ENCODE measurements at regions not wholly inside any gene's neighbourhood (a gene's known extent, or its start where the extent isn't known, plus 50 kb on each side); places are given as distances from the start of the nearest gene placed in this dataset.

- intact Hi-C loops (cut with micrococcal nuclease; ENCODE audit: unreplicated experiment): no loop called here
- Histone ChIP-seq H3K4me3 (ENCODE audit: low read depth, low read length, poor library complexity, severe bottlenecking) (no peak overlapping the region), H3K36me3 (ENCODE audit: insufficient read depth, low read length, poor library complexity, severe bottlenecking) (no peaks in the 10 kb centered on the region), H3K27me3 (replicated peaks; ENCODE audit: insufficient read depth, low read depth, low read length, poor library complexity) (no peaks in the 10 kb centered on the region), H3K9me3 (ENCODE audit: low read depth, low read length, poor library complexity, severe bottlenecking) (no peaks in the 10 kb centered on the region), H3K4me1 (ENCODE audit: insufficient read depth, low read length, poor library complexity, severe bottlenecking) (no peaks in the 10 kb centered on the region), H3K27ac (ENCODE audit: low read depth, low read length, poor library complexity, severe bottlenecking) (no peak overlapping the region)
- DNase-seq (ENCODE audit: low spot score): no peak
- POLR2A ChIA-PET (ENCODE audit: low non-redundant PET): no interaction called here
- no peak for TF ChIP-seq CTCF (conservative IDR thresholded peaks at IDR 0.05; ENCODE audit: low read depth, low read length)
- no peak for TF ChIP-seq EZH2 (IDR thresholded peaks at IDR 0.05; ENCODE audit: borderline replicate concordance, low read depth, low read length, poor library complexity, severe bottlenecking)
- CTCF ChIA-PET: no interaction called here
- BruUV-seq (replicated peaks): no TSS peak
These were observed 170.9 kb upstream of the CDK1 start for GRCh38 chr10:60607372-60607771.

GRCh38 chr10:60606343-60607080, 171.8 kb upstream of the CDK1 start:
- TF ChIP-seq EZH2 (IDR thresholded peaks at IDR 0.05; ENCODE audit: borderline replicate concordance, low read depth, low read length, poor library complexity, severe bottlenecking) (no peak), CTCF (conservative IDR thresholded peaks at IDR 0.05; ENCODE audit: low read depth, low read length) (no peak)
- ChIA-PET CTCF (no interaction called here), POLR2A (ENCODE audit: low non-redundant PET) (interaction anchor here (0.6 kb wide), 1 partner anchor 1294 kb away, joined by 3 read pairs; no protein-coding TSS in a partner anchor)
- Histone ChIP-seq H3K4me3 (ENCODE audit: low read depth, low read length, poor library complexity, severe bottlenecking) (no peak overlapping the region), H3K9me3 (ENCODE audit: low read depth, low read length, poor library complexity, severe bottlenecking) (no peaks in the 10 kb centered on the region), H3K27ac (ENCODE audit: low read depth, low read length, poor library complexity, severe bottlenecking) (no peak overlapping the region), H3K36me3 (ENCODE audit: insufficient read depth, low read length, poor library complexity, severe bottlenecking) (no peaks in the 10 kb centered on the region), H3K27me3 (replicated peaks; ENCODE audit: insufficient read depth, low read depth, low read length, poor library complexity) (no peaks in the 10 kb centered on the region), H3K4me1 (ENCODE audit: insufficient read depth, low read length, poor library complexity, severe bottlenecking) (no peaks in the 10 kb centered on the region)
- BruUV-seq (replicated peaks): no TSS peak
- DNase-seq (ENCODE audit: low spot score): peak; percentile 12
- intact Hi-C loops (cut with micrococcal nuclease; ENCODE audit: unreplicated experiment): no loop called here

- BruUV-seq (replicated peaks): no TSS peak
- Histone ChIP-seq H3K9me3 (ENCODE audit: low read depth, low read length, poor library complexity, severe bottlenecking) (no peaks in the 10 kb centered on the region), H3K4me3 (ENCODE audit: low read depth, low read length, poor library complexity, severe bottlenecking) (no peak overlapping the region), H3K36me3 (ENCODE audit: insufficient read depth, low read length, poor library complexity, severe bottlenecking) (no peaks in the 10 kb centered on the region), H3K4me1 (ENCODE audit: insufficient read depth, low read length, poor library complexity, severe bottlenecking) (no peaks in the 10 kb centered on the region), H3K27ac (ENCODE audit: low read depth, low read length, poor library complexity, severe bottlenecking) (no peak overlapping the region), H3K27me3 (replicated peaks; ENCODE audit: insufficient read depth, low read depth, low read length, poor library complexity) (no peaks in the 10 kb centered on the region)
- DNase-seq (ENCODE audit: low spot score): no peak
- TF ChIP-seq CTCF (conservative IDR thresholded peaks at IDR 0.05; ENCODE audit: low read depth, low read length): no peak
- no peak for TF ChIP-seq EZH2 (IDR thresholded peaks at IDR 0.05; ENCODE audit: borderline replicate concordance, low read depth, low read length, poor library complexity, severe bottlenecking)
- CTCF ChIA-PET: no interaction called here
- POLR2A ChIA-PET (ENCODE audit: low non-redundant PET): interaction anchor here (0.7 kb wide), 1 partner anchor 16 kb away, joined by 3 read pairs; no protein-coding TSS in a partner anchor
- intact Hi-C loops (cut with micrococcal nuclease; ENCODE audit: unreplicated experiment): no loop called here
These were observed 172.8 kb upstream of the CDK1 start for GRCh38 chr10:60605476-60605875.

Data from A673 (cell line).